IMR-90 (cell line): ENCODE measurements at regions not wholly inside any gene's neighbourhood (a gene's known extent, or its start where the extent isn't known, plus 50 kb on each side); places are given as distances from the start of the nearest gene placed in this dataset.

Experiments
- ATAC-seq: fragments of 200-7000 bp; cut with Tn5 transposase; 2 replicates; pipeline ENCODE4 v1.9.1; 2020; ENCODE audit warnings: low read depth, mild to moderate bottlenecking, moderate library complexity
- BruUV-seq: library from RNA; stranded (reverse); fragments of 400-500 nt; replicated peaks from 2 replicates; lab custom pipeline; 2021; lab: Mats Ljungman, UMichigan
- CTCF ChIA-PET: fragments of 300-600 bp; formaldehyde crosslinking; extraction: SDS; loops from one replicate; lab custom pipeline; 2021; ENCODE audit warnings: antibody characterized with exemption; lab: Yijun Ruan, JAX
- POLR2A ChIA-PET: fragments of 300-600 bp; sonication (Branson Sonifier 250); formaldehyde crosslinking; loops from one replicate; lab custom pipeline; 2022; ENCODE audit warnings: antibody characterized with exemption; ENCODE audit not compliant: unreplicated experiment; lab: Charles Lee
- DNase-seq: peaks from one replicate; pipeline ENCODE4 v3.0.0; 2013
- H2AFZ ChIP-seq: replicated peaks from 2 replicates; pipeline ENCODE3; 2013; ENCODE audit warnings: low read length, mild to moderate bottlenecking; ENCODE audit not compliant: poor library complexity
- H2AK5ac ChIP-seq: 2 replicates; pipeline ENCODE4 v1.6.1; 2013; ENCODE audit warnings: low read depth, low read length, inconsistent platforms
- H2AK9ac ChIP-seq: replicated peaks from 2 replicates; pipeline ENCODE3; 2013; ENCODE audit warnings: mild to moderate bottlenecking, low read depth, low read length, moderate library complexity; ENCODE audit not compliant: poor library complexity
- H2BK120ac ChIP-seq: 2 replicates; pipeline ENCODE4 v1.6.1; 2013; ENCODE audit warnings: low read depth, low read length, inconsistent platforms
- H2BK15ac ChIP-seq: 3 replicates; pipeline ENCODE4 v1.6.1; 2013; ENCODE audit warnings: low read depth, low read length, inconsistent platforms
- H2BK20ac ChIP-seq: 2 replicates; pipeline ENCODE4 v1.6.1; 2013; ENCODE audit warnings: low read depth, mild to moderate bottlenecking, inconsistent platforms, low read length, moderate library complexity
- H2BK5ac ChIP-seq: 2 replicates; pipeline ENCODE4 v1.6.1; 2013; ENCODE audit warnings: mild to moderate bottlenecking, low read depth, low read length, inconsistent platforms; ENCODE audit not compliant: poor library complexity, severe bottlenecking
- H3K14ac ChIP-seq: replicated peaks from 2 replicates; pipeline ENCODE4 v1.6.1; 2013; ENCODE audit warnings: low read depth, low read length, inconsistent platforms
- H3K18ac ChIP-seq: 2 replicates; pipeline ENCODE4 v1.6.1; 2013; ENCODE audit warnings: low read depth, low read length, control low read depth
- H3K23ac ChIP-seq: 2 replicates; pipeline ENCODE4 v1.6.1; 2013; ENCODE audit warnings: low read depth, low read length, inconsistent platforms
- H3K27ac ChIP-seq: 2 replicates; pipeline ENCODE4 v1.5.1; 2013; ENCODE audit warnings: mild to moderate bottlenecking, control low read depth, low read length; ENCODE audit not compliant: insufficient read depth
- H3K27me3 ChIP-seq: 2 replicates; pipeline ENCODE4 v1.6.1; 2013; ENCODE audit warnings: low read length; ENCODE audit not compliant: control insufficient read depth, insufficient read depth
- H3K36me3 ChIP-seq: 2 replicates; pipeline ENCODE4 v1.6.1; 2013; ENCODE audit warnings: low read length, mixed read lengths; ENCODE audit not compliant: control insufficient read depth, insufficient read depth
- H3K4ac ChIP-seq: 2 replicates; pipeline ENCODE4 v1.6.1; 2013; ENCODE audit warnings: low read depth, low read length, inconsistent platforms
- H3K4me1 ChIP-seq: 2 replicates; pipeline ENCODE4 v1.6.1; 2013; ENCODE audit warnings: low read length, mixed read lengths; ENCODE audit not compliant: control insufficient read depth, insufficient read depth
- H3K4me2 ChIP-seq: 2 replicates; pipeline ENCODE4 v1.6.1; 2013; ENCODE audit warnings: low read depth, mild to moderate bottlenecking, control low read depth, low read length, moderate library complexity
- H3K4me3 ChIP-seq: 2 replicates; pipeline ENCODE4 v1.5.1; 2013; ENCODE audit warnings: low read depth, mild to moderate bottlenecking, control low read depth, low read length, moderate library complexity; ENCODE audit not compliant: insufficient read depth
- H3K56ac ChIP-seq: 2 replicates; pipeline ENCODE4 v1.6.1; 2013; ENCODE audit warnings: low read length, inconsistent platforms; ENCODE audit not compliant: insufficient read depth; ENCODE audit errors: extremely low read depth
- H3K79me1 ChIP-seq, 2 experiments: 2 replicates each; pipeline ENCODE4 v1.6.1; 2013; ENCODE audit warnings: low read length in 2 of 2, inconsistent platforms in 1 of 2, low read depth in 1 of 2
- H3K9ac ChIP-seq: 2 replicates; pipeline ENCODE4 v1.6.1; 2013; ENCODE audit warnings: low read depth, low read length, control low read depth
- H3K9me1 ChIP-seq: 2 replicates; pipeline ENCODE4 v1.6.1; 2013; ENCODE audit warnings: low read length, inconsistent platforms; ENCODE audit not compliant: insufficient read depth
- H3K9me3 ChIP-seq: 2 replicates; pipeline ENCODE4 v1.6.1; 2013; ENCODE audit warnings: low read length; ENCODE audit not compliant: control insufficient read depth, insufficient read depth
- H4K20me1 ChIP-seq: 2 replicates; pipeline ENCODE4 v1.6.1; 2013; ENCODE audit warnings: low read length, inconsistent platforms; ENCODE audit not compliant: insufficient read depth
- H4K5ac ChIP-seq: 2 replicates; pipeline ENCODE4 v1.6.1; 2013; ENCODE audit warnings: mild to moderate bottlenecking, low read depth, low read length, control low read depth
- H4K8ac ChIP-seq, 2 experiments: 2 replicates each; pipeline ENCODE4 v1.6.1; 2013; ENCODE audit warnings: low read depth in 2 of 2, low read length in 2 of 2, control low read depth in 1 of 2, inconsistent platforms in 1 of 2
- H4K91ac ChIP-seq: 2 replicates; pipeline ENCODE4 v1.6.1; 2013; ENCODE audit warnings: low read depth, low read length, inconsistent platforms; ENCODE audit not compliant: insufficient read depth
- CEBPB ChIP-seq: IDR thresholded peaks from 2 replicates; pipeline ENCODE4 v1.6.1; 2012; ENCODE audit warnings: low read depth, low read length, improper control_type of control experiment
- CHD1 ChIP-seq: IDR thresholded peaks from 2 replicates; pipeline ENCODE4 v1.6.1; 2012; ENCODE audit warnings: low read depth, low read length, improper control_type of control experiment
- CTCF ChIP-seq: conservative IDR thresholded peaks from 2 replicates; pipeline ENCODE4 v1.5.1; 2012; ENCODE audit warnings: mild to moderate bottlenecking, low read depth, low read length, improper control_type of control experiment
- FOS ChIP-seq: fragments of 150-350 bp; IDR thresholded peaks from 2 replicates; pipeline ENCODE4 v1.6.1; 2016; ENCODE audit warnings: low read depth, low read length
- MAZ ChIP-seq: IDR thresholded peaks from 2 replicates; pipeline ENCODE4 v1.6.1; 2012; ENCODE audit warnings: low read depth, mild to moderate bottlenecking, low read length, improper control_type of control experiment, moderate library complexity, borderline replicate concordance
- MXI1 ChIP-seq: IDR thresholded peaks from 2 replicates; pipeline ENCODE4 v1.6.1; 2012; ENCODE audit warnings: low read depth, mild to moderate bottlenecking, low read length, moderate library complexity, borderline replicate concordance
- NFE2L2 ChIP-seq: fragments of 150-350 bp; IDR thresholded peaks from 2 replicates; pipeline ENCODE4 v1.6.1; 2016; ENCODE audit warnings: low read depth, mild to moderate bottlenecking, low read length
- POLR2A ChIP-seq: IDR thresholded peaks from 2 replicates; pipeline ENCODE4 v1.6.1; 2012; ENCODE audit warnings: mild to moderate bottlenecking, low read depth, low read length
- RAD21 ChIP-seq: IDR thresholded peaks from 2 replicates; pipeline ENCODE4 v1.6.1; 2012; ENCODE audit warnings: low read length, improper control_type of control experiment
- RCOR1 ChIP-seq: IDR thresholded peaks from 2 replicates; pipeline ENCODE4 v1.6.1; 2012; ENCODE audit warnings: mild to moderate bottlenecking, low read length, improper control_type of control experiment; ENCODE audit not compliant: insufficient replicate concordance
- RFX5 ChIP-seq: IDR thresholded peaks from 2 replicates; pipeline ENCODE4 v1.8.0; 2012; ENCODE audit warnings: low read depth, mild to moderate bottlenecking, low read length, moderate library complexity
- SMC3 ChIP-seq: fragments of 150-350 bp; IDR thresholded peaks from 2 replicates; pipeline ENCODE4 v1.6.1; 2016; ENCODE audit warnings: low read depth, mild to moderate bottlenecking, antibody characterized with exemption, low read length, moderate library complexity
- USF2 ChIP-seq: fragments of 150-350 bp; IDR thresholded peaks from 2 replicates; pipeline ENCODE4 v1.6.1; 2017; ENCODE audit warnings: mild to moderate bottlenecking, antibody characterized with exemption, low read length, low read depth
- WGBS, 2 experiments: methylation state at CpG; one replicate each; pipeline versions ENCODE4 v1.1.5 to v1.1.7; 2013; ENCODE audit warnings: missing lambda C conversion rate in 2 of 2; ENCODE audit not compliant: insufficient read length in 1 of 2; ENCODE audit errors: extremely low coverage in 2 of 2; 5-methylcytosine and 5-hydroxymethylcytosine counted together
- dilution Hi-C: fragments of 300-500 bp; cut with HindIII; formaldehyde crosslinking; loops from one replicate; pipeline ENCODE4 v1.14.3; 2018; ENCODE audit warnings: low sequenced_read_pairs; ENCODE audit not compliant: unreplicated experiment
- in situ Hi-C: fragments of 300-500 bp; cut with MboI; formaldehyde crosslinking; loops from 3 replicates; pipeline ENCODE4 v1.14.3; 2019; ENCODE audit warnings: low sequenced_read_pairs, inconsistent platforms, mixed read lengths
- intact Hi-C: fragments of 100-400 bp; cut with micrococcal nuclease; formaldehyde crosslinking; loops from 2 replicates; pipeline ENCODE4 v1.10.0; 2022

GRCh38 chr5:82747986-82748385 is 329.2 kb downstream of the TMEM167A start:
- H2BK5ac ChIP-seq: no peak overlapping the region
- TF ChIP-seq RFX5 (no peak), RAD21 (no peak), FOS (no peak), NFE2L2 (no peak), SMC3 (no peak), POLR2A (no peak), MAZ (no peak), CEBPB (no peak), RCOR1 (no peak), USF2 (no peak), MXI1 (no peak), CTCF (no peak), CHD1 (no peak)
- ATAC-seq (no peak), DNase-seq (no peak)
- no peak overlapping the region for H2AK5ac ChIP-seq
- H3K9me1 ChIP-seq: no peaks in the 10 kb centered on the region
- no peak overlapping the region for H3K4ac ChIP-seq
- H3K4me3 ChIP-seq: no peak overlapping the region
- H4K91ac ChIP-seq: no peak overlapping the region
- no peak overlapping the region for H3K4me2 ChIP-seq
- H3K4me1 ChIP-seq: no peaks in the 10 kb centered on the region
- H3K23ac ChIP-seq: no peak overlapping the region
- H3K18ac ChIP-seq: no peak overlapping the region
- ChIA-PET CTCF (no interaction called here), POLR2A (no interaction called here)
- H2BK15ac ChIP-seq: no peak overlapping the region
- intact Hi-C loops: no loop called here
- H3K14ac ChIP-seq: no peak overlapping the region
- 89% methylated on average over 1 of the region's 2 CpGs; no CpG with 5 or more reads in 1 of the 2 experiments for WGBS, 2 experiments
- no TSS peak for BruUV-seq
- no peak overlapping the region for H2AK9ac ChIP-seq
- dilution Hi-C loops: no loop called here
- H4K5ac ChIP-seq: no peak overlapping the region
- no peak overlapping the region for H3K56ac ChIP-seq
- H2BK120ac ChIP-seq: no peak overlapping the region
- H3K27me3 ChIP-seq: peaks cover 6% of the 10 kb centered on the region; the same call in 1 of the 2 replicates
- in situ Hi-C loops: no loop called here
- H3K79me1 ChIP-seq: no peaks in the 10 kb centered on the region
- no peaks in the 10 kb centered on the region for H4K20me1 ChIP-seq
- H2AFZ ChIP-seq: no peak overlapping the region
- no peak overlapping the region for H3K27ac ChIP-seq
- H3K9ac ChIP-seq: no peak overlapping the region
- no peak overlapping the region for H2BK20ac ChIP-seq
- no peak overlapping the region for H4K8ac ChIP-seq
- H3K36me3 ChIP-seq: no peaks in the 10 kb centered on the region
- H3K9me3 ChIP-seq: no peaks in the 10 kb centered on the region
